ENCODE measurements at regions not wholly inside any gene's neighbourhood (a gene's known extent, or its start where the extent isn't known, plus 50 kb on each side); places are given as distances from the start of the nearest gene placed in this dataset.
"Not testable (repeated sequence)": the region's sequence is repeated elsewhere in the genome, so short reads cannot be mapped to it uniquely, and the experiment has no call there.

DNA sequence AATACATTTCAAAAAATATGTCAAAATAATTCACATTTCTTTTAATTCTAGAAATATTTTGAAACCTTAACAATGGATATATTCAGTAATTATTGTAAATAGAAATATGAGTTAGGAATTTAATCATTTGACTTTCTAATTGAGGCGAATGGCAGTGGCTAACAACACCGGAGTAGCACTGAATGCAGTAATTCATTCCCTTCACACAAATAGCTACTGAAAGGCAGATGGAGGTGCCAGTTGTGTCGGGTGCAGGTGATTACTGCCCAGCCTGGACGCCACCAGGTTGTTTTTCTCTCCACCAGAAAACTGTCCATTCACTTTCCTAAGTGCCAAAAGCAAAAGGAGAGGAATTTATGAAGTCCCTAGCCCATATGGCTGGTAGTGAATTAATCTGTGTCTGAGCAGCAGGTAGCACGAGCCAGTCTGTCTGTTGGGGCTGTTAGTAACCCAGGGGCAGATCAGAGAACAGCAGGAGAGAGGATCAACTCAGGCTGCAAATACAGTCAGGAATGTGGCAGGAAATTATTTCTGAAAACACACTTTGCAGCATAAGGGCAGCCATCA lies 79.3 kb upstream of the GMNC start:
- peak; percentile 35 for DNase-seq
- Mint-ChIP-seq H3K36me3 (ENCODE audit: unreplicated experiment) (no peaks in the 10 kb centered on the region), H3K27me3 (ENCODE audit: unreplicated experiment) (peaks cover 2% of the 10 kb centered on the region), H3K27ac (ENCODE audit: unreplicated experiment) (peak overlapping the region; percentile 77), H3K4me1 (ENCODE audit: low read depth, unreplicated experiment) (peaks cover 17% of the 10 kb centered on the region), H3K4me3 (ENCODE audit: unreplicated experiment) (no peak overlapping the region), H3K9me3 (ENCODE audit: unreplicated experiment) (peaks cover 4% of the 10 kb centered on the region)
- TF ChIP-seq CTCF (IDR thresholded peaks at IDR 0.05; ENCODE audit: partially characterized antibody, unreplicated experiment) = no peak

GRCh38 chr3:190934616-190935015 lies 72.1 kb upstream of the GMNC start:
- H3K9me3 Mint-ChIP-seq (ENCODE audit: unreplicated experiment); DNase-seq; H3K27ac Mint-ChIP-seq (ENCODE audit: unreplicated experiment); H3K4me3 Mint-ChIP-seq (ENCODE audit: unreplicated experiment); H3K36me3 Mint-ChIP-seq (ENCODE audit: unreplicated experiment); H3K27me3 Mint-ChIP-seq (ENCODE audit: unreplicated experiment); H3K4me1 Mint-ChIP-seq (ENCODE audit: low read depth, unreplicated experiment): not testable (repeated sequence)

DNA sequence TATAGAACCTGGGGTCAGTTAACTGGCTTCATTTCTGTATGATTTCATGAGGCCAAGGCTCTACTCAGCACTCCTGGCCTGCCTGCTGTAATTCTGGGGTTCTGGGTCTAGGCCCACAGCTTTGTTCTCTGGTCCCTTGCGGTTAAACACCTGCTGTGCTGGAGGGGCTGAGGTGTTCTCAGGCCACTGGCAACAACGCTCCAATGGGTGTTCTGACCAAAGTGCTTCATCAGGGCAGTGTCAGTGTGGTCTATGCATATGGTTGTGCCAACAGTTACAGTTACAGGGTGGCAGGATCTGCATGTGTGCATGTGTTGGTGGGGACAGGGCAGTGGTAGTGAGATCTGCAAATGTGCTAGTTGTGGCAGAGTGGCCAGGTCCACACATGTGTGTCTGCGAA lies 64.1 kb upstream of the GMNC start:
- no peak for TF ChIP-seq CTCF (IDR thresholded peaks at IDR 0.05; ENCODE audit: partially characterized antibody, unreplicated experiment)
- H3K4me3 Mint-ChIP-seq (ENCODE audit: unreplicated experiment) = no peak overlapping the region
- H3K36me3 Mint-ChIP-seq (ENCODE audit: unreplicated experiment) = no peaks in the 10 kb centered on the region
- no peak overlapping the region for H3K27ac Mint-ChIP-seq (ENCODE audit: unreplicated experiment)
- no peaks in the 10 kb centered on the region for H3K9me3 Mint-ChIP-seq (ENCODE audit: unreplicated experiment)
- no peaks in the 10 kb centered on the region for H3K4me1 Mint-ChIP-seq (ENCODE audit: low read depth, unreplicated experiment)
- no peak for DNase-seq
- no peaks in the 10 kb centered on the region for H3K27me3 Mint-ChIP-seq (ENCODE audit: unreplicated experiment)

DNA sequence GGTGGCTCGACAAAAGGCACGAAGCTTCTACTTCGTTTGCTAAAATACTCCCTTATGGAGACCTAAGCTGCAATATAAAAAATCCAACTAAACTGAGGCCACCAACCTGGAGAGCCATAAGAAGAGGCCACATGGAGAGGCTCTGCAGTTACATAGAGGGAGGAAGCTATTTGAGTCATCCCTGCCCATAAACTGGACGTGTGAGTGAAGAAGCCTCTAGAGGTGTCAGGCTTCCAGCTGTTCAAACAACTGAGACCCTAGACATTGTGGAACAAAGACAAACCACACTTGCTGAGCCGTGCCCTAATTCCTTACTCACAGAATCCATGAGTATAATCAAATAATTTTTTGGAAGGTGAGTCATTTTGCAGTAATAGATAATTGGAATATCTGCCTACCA lies 50.2 kb upstream of the GMNC start:
- Mint-ChIP-seq H3K27me3 (ENCODE audit: unreplicated experiment) (no peaks in the 10 kb centered on the region), H3K27ac (ENCODE audit: unreplicated experiment) (no peak overlapping the region), H3K4me1 (ENCODE audit: low read depth, unreplicated experiment) (peaks cover 2% of the 10 kb centered on the region), H3K4me3 (ENCODE audit: unreplicated experiment) (no peak overlapping the region), H3K36me3 (ENCODE audit: unreplicated experiment) (no peaks in the 10 kb centered on the region), H3K9me3 (ENCODE audit: unreplicated experiment) (no peaks in the 10 kb centered on the region)
- no peak for DNase-seq
- TF ChIP-seq CTCF (IDR thresholded peaks at IDR 0.05; ENCODE audit: partially characterized antibody, unreplicated experiment) = no peak

Data from glutamatergic neuron (in vitro differentiated cells).